Hepatocyte (in vitro differentiated cells): ENCODE measurements at regions not wholly inside any gene's neighbourhood (a gene's known extent, or its start where the extent isn't known, plus 50 kb on each side); places are given as distances from the start of the nearest gene placed in this dataset.
A peak's percentile ranks its signal among the peaks of the same experiment; 100 is the strongest.

ENCODE experiments used
- DNase-seq: peaks from one replicate; pipeline ENCODE4 v3.0.0-alpha.2; 2016; ENCODE audit warnings: low spot score
- H2AFZ ChIP-seq: fragments of 200-600 bp; sonication (generic); 2 replicates; pipeline ENCODE4 v1.6.0; 2016; ENCODE audit warnings: antibody characterized with exemption, mild to moderate bottlenecking
- H3K27ac ChIP-seq: fragments of 200-600 bp; sonication (generic); 2 replicates; pipeline ENCODE4 v1.5.1; 2016; ENCODE audit warnings: mild to moderate bottlenecking
- H3K27me3 ChIP-seq: fragments of 200-600 bp; sonication (generic); 2 replicates; pipeline ENCODE4 v1.6.1; 2016
- H3K36me3 ChIP-seq: fragments of 200-600 bp; sonication (generic); replicated peaks from 2 replicates; pipeline ENCODE4 v1.5.1; 2016; ENCODE audit warnings: low read depth; ENCODE audit not compliant: insufficient read depth
- H3K4me1 ChIP-seq: fragments of 200-600 bp; sonication (generic); 2 replicates; pipeline ENCODE4 v1.5.1; 2016; ENCODE audit warnings: mild to moderate bottlenecking, moderate library complexity; ENCODE audit not compliant: insufficient read depth
- H3K4me2 ChIP-seq: fragments of 200-600 bp; sonication (generic); 2 replicates; pipeline ENCODE4 v1.6.0; 2016
- H3K4me3 ChIP-seq: fragments of 200-600 bp; sonication (generic); 2 replicates; pipeline ENCODE4 v1.5.1; 2016; ENCODE audit warnings: mild to moderate bottlenecking
- H3K79me2 ChIP-seq: fragments of 200-600 bp; sonication (generic); 2 replicates; pipeline ENCODE4 v1.6.0; 2017; ENCODE audit warnings: mild to moderate bottlenecking
- H3K9me2 ChIP-seq: fragments of 200-600 bp; sonication (generic); replicated peaks from 2 replicates; pipeline ENCODE4 v1.6.0; 2017; ENCODE audit warnings: mild to moderate bottlenecking; ENCODE audit not compliant: insufficient read depth
- H3K9me3 ChIP-seq: fragments of 200-600 bp; sonication (generic); 2 replicates; pipeline ENCODE4 v1.5.1; 2016; ENCODE audit warnings: low read depth, mild to moderate bottlenecking
- H4K20me1 ChIP-seq: fragments of 200-600 bp; sonication (generic); 2 replicates; pipeline ENCODE4 v1.6.0; 2016; ENCODE audit warnings: mild to moderate bottlenecking; ENCODE audit not compliant: insufficient read depth, poor library complexity, severe bottlenecking
- CTCF ChIP-seq: fragments of 200-600 bp; sonication (generic); IDR thresholded peaks from 2 replicates; pipeline ENCODE4 v1.5.1; 2016; ENCODE audit warnings: antibody characterized with exemption, mild to moderate bottlenecking; ENCODE audit not compliant: poor library complexity
- EZH2 ChIP-seq: fragments of 200-600 bp; sonication (generic); IDR thresholded peaks from 2 replicates; pipeline ENCODE4 v1.6.1; 2016; ENCODE audit warnings: antibody characterized with exemption, mild to moderate bottlenecking, borderline replicate concordance
- EZH2phosphoT487 ChIP-seq: fragments of 200-600 bp; sonication (generic); IDR thresholded peaks from one replicate; pipeline ENCODE4 v1.6.1; 2018; ENCODE audit warnings: antibody characterized with exemption, mild to moderate bottlenecking, low read depth, moderate library complexity; ENCODE audit not compliant: unreplicated experiment, severe bottlenecking
- WGBS: methylation state at CpG from one replicate; pipeline ENCODE4 v1.1.6; 2016; ENCODE audit warnings: low lambda C conversion rate; ENCODE audit errors: missing lambda C conversion rate; 5-methylcytosine and 5-hydroxymethylcytosine counted together

- no peaks in the 10 kb centered on the region for H3K36me3 ChIP-seq
- H3K27me3 ChIP-seq: no peaks in the 10 kb centered on the region
- no peak overlapping the region for H2AFZ ChIP-seq
- no peaks in the 10 kb centered on the region for H3K4me1 ChIP-seq
- no peak overlapping the region for H3K4me3 ChIP-seq
- H3K27ac ChIP-seq: no peak overlapping the region
- 79% methylated on average over 1 of the region's 1 CpG for WGBS
- no peaks in the 10 kb centered on the region for H3K9me3 ChIP-seq
- H3K9me2 ChIP-seq: no peaks in the 10 kb centered on the region
- DNase-seq: no peak
- no peaks in the 10 kb centered on the region for H4K20me1 ChIP-seq
- no peaks in the 10 kb centered on the region for H3K79me2 ChIP-seq
- TF ChIP-seq EZH2phosphoT487 (no peak), EZH2 (no peak), CTCF (no peak)
- H3K4me2 ChIP-seq: no peak overlapping the region
Observed at GRCh38 chr11:28763151-28763550, 655.0 kb downstream of the METTL15 start.

- no peaks in the 10 kb centered on the region for H3K9me2 ChIP-seq
- no peaks in the 10 kb centered on the region for H3K9me3 ChIP-seq
- H3K27me3 ChIP-seq: no peaks in the 10 kb centered on the region
- DNase-seq: no peak
- no peak overlapping the region for H3K4me3 ChIP-seq
- H2AFZ ChIP-seq: no peak overlapping the region
- TF ChIP-seq EZH2phosphoT487 (no peak), EZH2 (no peak), CTCF (no peak)
- no peaks in the 10 kb centered on the region for H3K79me2 ChIP-seq
- H3K4me1 ChIP-seq: peaks cover 3% of the 10 kb centered on the region
- no peak overlapping the region for H3K27ac ChIP-seq
- no peaks in the 10 kb centered on the region for H4K20me1 ChIP-seq
- H3K36me3 ChIP-seq: no peaks in the 10 kb centered on the region
- H3K4me2 ChIP-seq: no peak overlapping the region
- WGBS: 79% methylated on average over 8 of the region's 8 CpGs
Observed at GRCh38 chr11:28760676-28761390, 652.6 kb downstream of the METTL15 start.

GRCh38 chr11:28759311-28759710, 651.1 kb downstream of the METTL15 start:
- peaks cover 3% of the 10 kb centered on the region for H3K4me1 ChIP-seq
- H3K4me2 ChIP-seq: no peak overlapping the region
- H3K4me3 ChIP-seq: no peak overlapping the region
- H2AFZ ChIP-seq: no peak overlapping the region
- no peaks in the 10 kb centered on the region for H3K27me3 ChIP-seq
- no peaks in the 10 kb centered on the region for H3K9me2 ChIP-seq
- no peaks in the 10 kb centered on the region for H3K36me3 ChIP-seq
- TF ChIP-seq CTCF (no peak), EZH2phosphoT487 (no peak), EZH2 (no peak)
- H3K27ac ChIP-seq: peak overlapping the region; percentile 62
- peak; percentile 63 for DNase-seq
- H4K20me1 ChIP-seq: no peaks in the 10 kb centered on the region
- no peaks in the 10 kb centered on the region for H3K79me2 ChIP-seq
- no peaks in the 10 kb centered on the region for H3K9me3 ChIP-seq
